ENCODE measurements at regions not wholly inside any gene's neighbourhood (a gene's known extent, or its start where the extent isn't known, plus 50 kb on each side); places are given as distances from the start of the nearest gene placed in this dataset.

GRCh38 chr2:3942841-3943240 is 239.5 kb downstream of the DCDC2C start:
- no peaks in the 10 kb centered on the region for H3K4me1 ChIP-seq (ENCODE audit: control insufficient read depth in 1 of 2, low read depth in 2 of 2)
- no peak for TF ChIP-seq CTCF (IDR thresholded peaks at IDR 0.05)
- ATAC-seq (ENCODE audit: insufficient number of reproducible peaks, low FRiP score, low read depth) (no peak), DNase-seq (ENCODE audit: low spot score) (no peak)
- H3K27me3 ChIP-seq (replicated peaks; ENCODE audit: insufficient read depth) = no peaks in the 10 kb centered on the region
- no peaks in the 10 kb centered on the region for H3K36me3 ChIP-seq
- no peak overlapping the region for H3K4me3 ChIP-seq
- no peak overlapping the region for H3K27ac ChIP-seq
- no peaks in the 10 kb centered on the region for H3K9me3 ChIP-seq

- H3K9me3 ChIP-seq = no peaks in the 10 kb centered on the region
- H3K27me3 ChIP-seq (replicated peaks; ENCODE audit: insufficient read depth) = no peaks in the 10 kb centered on the region
- H3K27ac ChIP-seq = no peak overlapping the region
- no peak for ATAC-seq (ENCODE audit: insufficient number of reproducible peaks, low FRiP score, low read depth)
- DNase-seq (ENCODE audit: low spot score) = no peak
- H3K4me1 ChIP-seq (ENCODE audit: control insufficient read depth in 1 of 2, low read depth in 2 of 2) = no peaks in the 10 kb centered on the region
- H3K36me3 ChIP-seq = no peaks in the 10 kb centered on the region
- no peak for TF ChIP-seq CTCF (IDR thresholded peaks at IDR 0.05)
- H3K4me3 ChIP-seq = no peak overlapping the region
These were observed 240.7 kb downstream of the DCDC2C start for GRCh38 chr2:3944071-3944470.

- no peaks in the 10 kb centered on the region for H3K27me3 ChIP-seq (replicated peaks; ENCODE audit: insufficient read depth)
- no peak for ATAC-seq (ENCODE audit: insufficient number of reproducible peaks, low FRiP score, low read depth)
- no peak for TF ChIP-seq CTCF (IDR thresholded peaks at IDR 0.05)
- H3K4me3 ChIP-seq = no peak overlapping the region
- H3K27ac ChIP-seq = no peak overlapping the region
- no peaks in the 10 kb centered on the region for H3K9me3 ChIP-seq
- no peaks in the 10 kb centered on the region for H3K36me3 ChIP-seq
- no peaks in the 10 kb centered on the region for H3K4me1 ChIP-seq (ENCODE audit: control insufficient read depth in 1 of 2, low read depth in 2 of 2)
- DNase-seq (ENCODE audit: low spot score) = no peak
These were observed 241.5 kb downstream of the DCDC2C start for GRCh38 chr2:3944841-3945240.

GRCh38 chr2:3948191-3948590 is 244.8 kb downstream of the DCDC2C start:
- no peak overlapping the region for H3K27ac ChIP-seq
- TF ChIP-seq CTCF (IDR thresholded peaks at IDR 0.05) = no peak
- no peaks in the 10 kb centered on the region for H3K36me3 ChIP-seq
- ATAC-seq (ENCODE audit: insufficient number of reproducible peaks, low FRiP score, low read depth) (no peak), DNase-seq (ENCODE audit: low spot score) (no peak)
- no peak overlapping the region for H3K4me3 ChIP-seq
- H3K9me3 ChIP-seq = peaks cover 2% of the 10 kb centered on the region
- no peaks in the 10 kb centered on the region for H3K27me3 ChIP-seq (replicated peaks; ENCODE audit: insufficient read depth)
- no peaks in the 10 kb centered on the region for H3K4me1 ChIP-seq (ENCODE audit: control insufficient read depth in 1 of 2, low read depth in 2 of 2)

- H3K27me3 ChIP-seq (replicated peaks; ENCODE audit: insufficient read depth) = no peaks in the 10 kb centered on the region
- no peak for ATAC-seq (ENCODE audit: insufficient number of reproducible peaks, low FRiP score, low read depth)
- H3K4me3 ChIP-seq = no peak overlapping the region
- no peak for TF ChIP-seq CTCF (IDR thresholded peaks at IDR 0.05)
- H3K36me3 ChIP-seq = no peaks in the 10 kb centered on the region
- peaks cover 2% of the 10 kb centered on the region for H3K9me3 ChIP-seq
- DNase-seq (ENCODE audit: low spot score) = no peak
- H3K4me1 ChIP-seq (ENCODE audit: control insufficient read depth in 1 of 2, low read depth in 2 of 2) = no peaks in the 10 kb centered on the region
- no peak overlapping the region for H3K27ac ChIP-seq
These were observed 248.0 kb downstream of the DCDC2C start for GRCh38 chr2:3951131-3951954.

Data from thoracic aorta (tissue), 2 donors.